ENCODE measurements at regions not wholly inside any gene's neighbourhood (a gene's known extent, or its start where the extent isn't known, plus 50 kb on each side); places are given as distances from the start of the nearest gene placed in this dataset.
"Not testable (repeated sequence)": the region's sequence is repeated elsewhere in the genome, so short reads cannot be mapped to it uniquely, and the experiment has no call there.

DNA sequence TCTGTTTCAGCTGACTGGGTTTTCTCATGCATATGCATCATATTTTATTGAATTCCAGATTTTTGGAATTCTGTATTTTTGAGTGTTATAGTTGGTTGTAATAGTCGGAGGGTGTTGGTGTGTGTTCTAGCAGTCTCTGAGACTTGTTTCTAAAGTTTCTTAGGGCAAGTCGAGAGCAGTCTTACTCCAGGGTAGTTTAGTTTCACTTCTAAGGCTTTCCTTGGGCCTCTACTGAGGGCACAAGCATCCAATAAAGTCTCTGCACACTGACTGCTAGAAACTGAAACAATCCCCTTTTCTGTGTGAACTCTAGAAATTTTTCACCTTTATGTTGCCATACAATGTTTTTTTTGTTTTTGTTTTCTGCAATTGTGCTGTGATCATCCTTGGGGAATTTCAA lies 663.7 kb upstream of the LRATD1 start:
- DNase-seq = no peak

DNA sequence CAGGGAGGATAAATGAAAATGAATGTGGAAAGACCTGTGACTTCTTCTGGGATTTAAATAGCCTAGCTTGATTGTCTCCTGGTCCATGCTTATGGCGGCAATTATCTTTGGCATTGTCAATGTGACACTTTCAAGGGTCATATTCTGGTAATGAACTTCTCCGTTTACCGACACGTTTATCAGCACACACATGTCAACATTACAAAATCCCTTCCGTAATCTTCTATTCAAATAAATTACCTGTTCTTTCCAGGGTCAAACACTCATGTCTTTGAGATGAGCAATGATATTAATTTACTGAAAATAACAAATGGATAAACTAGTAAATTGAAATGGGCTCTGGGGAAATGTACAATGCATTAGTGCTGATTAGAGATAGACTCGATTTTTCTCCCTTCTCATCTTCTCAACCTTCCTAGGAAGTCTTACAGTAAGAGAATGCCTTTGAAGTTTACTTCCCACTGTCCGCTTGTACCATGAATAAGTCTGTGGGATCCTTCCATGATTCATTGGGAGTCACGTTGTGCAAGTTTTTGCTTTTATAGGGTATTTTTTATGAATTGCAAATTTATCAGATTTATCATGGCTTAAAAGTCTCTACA lies 646.3 kb upstream of the LRATD1 start:
- no peak for DNase-seq

DNA sequence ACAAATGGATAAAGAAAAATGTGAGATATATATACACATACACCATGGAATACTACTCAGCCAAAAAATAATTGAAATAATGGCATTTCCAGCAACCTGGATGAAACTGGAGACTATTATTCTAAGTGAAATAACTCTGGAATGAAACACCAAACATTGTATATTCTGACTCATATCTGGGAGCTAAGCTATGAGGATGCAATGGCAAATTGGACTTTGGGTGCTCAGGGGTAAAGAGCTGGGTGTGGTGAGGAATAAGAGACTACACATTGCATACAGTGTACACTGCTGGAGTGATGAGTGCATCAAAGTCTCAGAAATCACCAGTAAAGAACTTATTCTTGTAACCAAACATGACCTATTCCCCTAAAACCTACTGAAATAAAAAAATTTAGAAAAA lies 636.0 kb upstream of the LRATD1 start:
- no peak for DNase-seq

DNA sequence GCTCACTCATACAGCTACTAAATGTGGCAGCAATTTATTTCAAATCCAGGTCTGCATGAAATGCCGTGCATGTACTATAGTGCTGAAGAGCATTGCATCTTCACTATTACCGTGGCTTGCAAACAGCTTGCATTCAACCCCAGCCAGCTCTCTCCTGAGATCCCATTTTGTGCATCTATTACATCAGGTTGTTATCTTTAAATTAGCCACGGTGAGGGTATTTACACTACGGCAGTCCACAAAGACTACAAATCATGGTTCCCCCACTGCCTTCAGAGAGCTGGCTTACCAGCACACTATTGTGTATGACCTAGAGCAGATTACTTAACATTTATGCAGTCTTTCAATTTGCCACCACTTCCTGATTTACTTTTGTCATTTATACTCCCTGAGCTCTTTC lies 621.3 kb upstream of the LRATD1 start:
- DNase-seq = no peak

DNA sequence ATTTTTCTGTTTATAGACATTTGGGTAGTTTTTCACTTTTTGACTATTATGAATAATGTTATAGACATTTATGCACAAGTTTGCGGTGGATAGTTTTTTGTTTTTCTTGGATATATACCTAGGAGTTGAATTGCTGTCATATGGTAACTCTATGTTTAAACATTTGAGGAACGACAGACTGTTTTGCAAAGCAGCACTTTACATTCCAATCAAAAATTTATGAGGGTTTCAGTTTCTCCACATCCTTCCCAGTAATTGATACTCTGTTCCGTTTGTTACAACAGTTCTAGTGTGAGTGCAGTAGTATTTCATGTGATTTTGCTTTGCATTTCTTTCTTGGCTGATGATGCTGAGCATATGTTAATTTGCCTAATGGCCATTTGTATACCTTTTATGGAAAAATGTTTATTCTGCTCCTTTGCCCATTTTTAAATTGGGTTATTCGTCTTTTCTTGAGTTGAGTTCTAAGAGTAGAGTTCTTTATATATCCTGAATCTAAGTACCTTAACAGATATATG lies 617.3 kb upstream of the LRATD1 start:
- no peak for DNase-seq

DNA sequence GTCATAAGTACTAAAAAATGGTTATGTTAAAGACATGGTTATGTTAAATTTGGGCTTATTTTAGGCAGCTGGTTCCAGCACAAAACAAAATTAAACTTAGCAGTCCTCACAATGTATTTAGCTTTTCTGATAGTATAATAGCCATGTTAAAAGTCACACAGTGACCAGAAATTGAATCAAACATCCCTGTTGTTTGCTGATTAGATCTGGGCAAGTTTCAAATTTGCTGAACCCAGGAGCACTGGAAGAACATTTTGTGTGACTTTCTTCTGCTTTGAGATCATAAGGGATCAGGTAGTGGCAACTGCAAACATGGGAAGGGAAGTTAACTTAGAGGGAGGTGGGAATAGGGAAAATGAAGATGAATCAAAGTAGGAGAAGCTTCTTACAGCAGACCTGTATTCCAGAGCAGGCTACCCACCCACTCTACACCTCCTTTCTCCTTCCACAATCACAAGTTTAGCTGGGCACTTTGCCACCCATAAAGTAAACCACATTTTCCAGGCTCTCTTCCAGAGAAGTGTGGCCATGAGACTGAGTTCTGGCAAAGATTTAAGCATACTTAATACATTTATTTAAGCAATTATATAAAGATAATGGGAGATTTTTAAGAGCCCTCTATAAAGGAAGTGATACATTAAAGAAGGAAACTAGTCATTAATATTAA lies 616.1 kb upstream of the LRATD1 start:
- DNase-seq = no peak

DNA sequence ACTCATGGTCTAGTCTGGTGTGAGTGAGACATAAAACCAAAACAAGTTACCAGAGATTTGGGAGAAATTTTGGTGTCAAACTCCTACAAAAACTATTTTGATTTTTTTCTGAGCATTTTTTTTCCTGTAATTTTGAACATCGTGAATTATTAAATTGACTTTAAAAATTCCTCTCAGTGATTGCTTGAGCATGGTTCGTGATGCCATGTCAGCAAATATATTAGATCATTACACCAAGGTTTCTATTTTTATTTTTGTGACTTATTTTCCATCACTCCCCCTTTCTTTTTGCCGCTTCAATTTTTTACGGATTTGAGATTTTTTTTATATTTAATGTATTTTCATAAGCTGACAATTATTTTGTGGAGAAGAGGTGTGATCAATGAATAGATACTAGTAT lies 613.9 kb upstream of the LRATD1 start:
- DNase-seq = no peak

DNA sequence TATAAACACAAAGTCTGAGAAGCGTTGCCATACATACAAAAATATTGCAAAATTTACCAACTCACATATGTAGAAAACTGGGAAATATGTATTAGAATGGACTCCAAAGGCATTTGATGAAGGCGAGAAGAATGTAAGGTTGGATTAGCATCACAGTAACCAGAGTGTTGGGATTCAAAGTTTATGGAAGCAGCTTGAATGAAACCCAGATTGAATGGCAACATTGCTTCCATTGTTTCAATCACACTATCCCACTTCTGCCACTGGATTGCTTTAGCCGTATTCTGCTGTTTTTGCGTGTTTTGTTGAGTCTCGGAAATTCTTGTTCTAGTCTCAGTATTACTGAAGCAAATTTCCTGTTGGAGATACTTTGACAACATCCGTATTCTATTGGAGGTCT lies 609.0 kb upstream of the LRATD1 start:
- no peak for DNase-seq

DNA sequence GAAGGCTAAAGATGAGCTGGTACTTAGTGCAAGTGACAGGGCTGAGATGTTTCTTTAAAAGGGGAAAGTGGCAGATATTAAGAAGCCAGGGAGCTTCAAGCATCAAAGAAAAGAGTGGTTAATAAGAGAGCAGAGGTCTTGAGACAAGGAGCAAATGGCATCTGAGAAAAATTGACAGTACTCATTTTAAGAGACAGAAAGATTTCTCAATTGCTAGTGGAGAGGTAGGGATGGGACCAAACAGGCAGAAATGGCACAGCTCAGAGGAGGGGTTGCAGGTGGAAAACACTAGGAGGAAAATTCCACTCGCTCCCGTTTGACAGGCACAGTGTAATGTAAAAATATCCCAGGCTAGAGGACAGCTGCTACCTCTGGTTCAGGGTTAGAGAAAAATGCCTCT lies 593.4 kb upstream of the LRATD1 start:
- no peak for DNase-seq

DNA sequence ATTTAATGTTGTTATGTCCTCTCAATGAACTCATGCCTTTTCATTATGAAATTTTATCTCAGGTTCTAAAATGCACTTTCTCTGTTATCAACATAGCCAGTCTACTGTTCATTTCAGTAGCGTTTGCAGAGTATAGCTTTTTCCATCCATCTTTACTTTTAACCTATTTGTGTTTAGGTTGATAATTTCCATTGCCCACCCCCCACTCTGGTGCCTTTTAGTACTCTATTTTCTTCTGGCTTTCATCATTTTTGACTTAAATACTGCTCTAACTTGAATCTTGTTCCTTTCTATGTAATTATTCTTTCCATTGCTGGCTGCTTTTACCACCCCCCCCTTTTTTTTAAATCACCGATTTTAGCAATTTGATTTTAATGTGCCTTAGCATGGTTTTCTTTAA lies 585.0 kb upstream of the LRATD1 start:
- no peak for DNase-seq

DNA sequence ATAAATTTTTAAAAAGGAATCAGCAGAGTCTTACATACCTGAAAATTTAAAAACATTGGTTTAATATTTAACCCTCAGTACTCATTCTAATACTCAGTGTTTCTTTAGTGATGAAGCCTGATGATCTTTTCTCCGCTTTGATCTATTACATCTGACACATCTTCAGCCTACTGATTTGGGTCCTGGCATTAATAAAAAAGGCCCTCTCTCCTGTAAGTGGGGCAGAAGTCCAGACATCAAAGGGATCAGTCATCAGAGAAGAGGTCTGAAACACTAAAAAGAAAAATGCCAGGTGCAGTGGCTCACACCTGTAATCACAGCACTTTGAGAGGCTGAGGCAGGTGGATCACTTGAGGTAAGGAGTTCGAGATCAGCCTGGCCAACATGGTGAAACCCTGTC lies 581.1 kb upstream of the LRATD1 start:
- no peak for DNase-seq

DNA sequence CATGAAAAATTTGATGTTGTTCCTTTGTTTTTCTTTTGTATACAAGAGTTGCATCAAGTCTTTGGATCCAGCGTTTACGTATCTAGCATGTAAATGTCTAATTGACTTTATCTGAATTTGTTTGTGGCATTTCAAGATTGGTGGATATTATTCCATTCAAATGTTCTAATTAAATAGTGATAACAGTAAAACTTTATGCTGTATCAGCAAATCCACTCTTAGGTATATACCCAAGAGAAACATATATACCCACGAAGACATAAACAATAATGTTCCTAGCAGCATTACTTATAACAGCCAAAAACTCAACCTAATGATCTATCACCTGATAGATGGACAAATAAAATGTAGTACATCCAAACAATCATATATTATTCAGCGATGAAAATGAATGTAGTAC lies 579.4 kb upstream of the LRATD1 start:
- DNase-seq = no peak

DNA sequence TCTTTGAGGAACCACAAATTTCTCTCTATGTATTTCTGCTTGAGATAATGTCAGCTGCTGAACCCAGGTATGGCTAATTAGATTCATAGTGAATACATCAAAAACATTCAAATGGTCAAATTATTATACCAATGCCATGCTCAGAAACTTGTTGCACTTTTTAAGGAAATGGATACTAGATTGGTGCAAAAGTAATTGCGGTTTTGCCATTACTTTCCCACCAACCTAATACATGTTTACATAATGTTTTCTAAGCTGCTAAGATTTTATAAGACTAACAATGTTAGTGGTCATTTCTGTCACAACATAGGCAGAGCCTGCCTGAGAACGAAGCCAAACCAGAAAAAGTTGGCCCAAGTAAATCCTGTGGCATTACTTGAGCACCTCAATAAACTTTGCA lies 568.2 kb upstream of the LRATD1 start:
- DNase-seq = no peak

DNA sequence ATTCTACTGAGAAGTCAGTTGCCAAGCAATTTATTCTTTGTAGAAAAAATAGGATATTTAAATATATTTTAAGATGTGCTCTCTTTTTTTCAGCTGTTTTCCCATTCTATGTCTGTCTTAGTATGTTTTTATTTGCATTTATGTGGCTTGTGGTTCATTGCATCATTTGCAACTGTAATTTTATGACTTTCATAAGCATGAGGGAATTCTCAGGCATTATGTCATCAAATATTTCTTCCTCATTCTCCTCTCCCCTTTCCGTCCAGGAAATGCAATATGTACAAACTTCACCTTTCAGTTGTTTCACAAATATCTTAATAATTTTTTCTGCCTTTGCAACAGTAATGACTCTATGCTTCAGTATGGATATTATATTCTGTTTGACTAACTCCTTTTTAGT lies 560.2 kb upstream of the LRATD1 start:
- no peak for DNase-seq

DNA sequence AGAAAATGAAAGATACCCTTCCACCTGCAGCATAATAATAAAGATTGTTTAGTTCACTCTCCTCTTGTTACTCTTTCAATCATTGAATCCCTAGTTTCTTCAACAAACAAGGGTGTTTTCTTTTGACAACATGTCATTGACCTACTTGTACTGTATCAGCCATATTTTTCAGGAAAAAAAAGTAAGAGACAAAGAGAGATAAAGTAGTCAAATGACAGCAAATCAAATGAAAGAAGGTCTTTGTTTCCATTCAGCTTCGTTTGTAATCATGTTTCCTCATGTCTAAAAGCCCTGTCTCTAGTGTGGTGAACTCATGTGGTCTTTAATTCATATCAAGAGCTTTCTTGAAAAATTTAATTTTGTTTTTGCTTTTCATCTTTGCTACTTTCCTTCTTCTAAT lies 557.8 kb upstream of the LRATD1 start:
- DNase-seq = no peak

DNA sequence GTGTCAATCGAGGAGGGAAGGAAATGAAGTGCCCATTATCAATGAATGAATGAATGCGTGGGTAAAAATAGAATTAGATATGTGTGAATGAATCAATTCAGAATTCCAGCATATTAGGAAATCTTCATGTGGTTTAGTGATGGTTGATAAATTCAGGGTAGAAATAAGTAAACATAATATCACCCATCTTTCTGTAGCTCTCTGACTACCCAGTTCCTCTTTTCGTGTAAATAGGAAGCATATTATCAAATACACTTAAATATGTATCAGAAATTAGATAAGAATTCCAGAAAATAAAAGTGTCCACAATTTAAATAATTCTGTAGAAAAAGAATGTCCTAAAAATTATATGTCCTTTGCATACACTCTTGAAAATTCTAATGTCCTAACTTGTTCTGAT lies 552.9 kb upstream of the LRATD1 start:
- DNase-seq = no peak

DNA sequence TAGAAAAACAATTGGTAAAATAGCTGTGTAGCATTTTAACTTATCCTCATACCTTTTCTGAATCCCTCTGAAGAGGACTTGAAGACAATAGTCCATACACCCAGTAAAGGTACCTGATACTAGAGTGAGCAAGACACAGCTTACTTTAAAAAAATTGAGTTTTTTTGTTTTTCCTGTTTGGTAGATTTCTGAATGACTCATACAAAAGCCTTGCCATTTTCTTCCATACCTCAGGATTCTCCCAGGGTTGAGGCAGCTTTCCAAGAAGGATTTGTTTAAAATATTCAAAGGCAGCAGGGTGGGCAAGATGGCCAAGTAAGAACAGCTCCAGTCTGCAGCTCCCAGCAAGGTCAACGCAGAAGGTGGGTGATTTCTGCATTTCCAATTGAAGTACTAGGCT lies 551.0 kb upstream of the LRATD1 start:
- DNase-seq = no peak

DNA sequence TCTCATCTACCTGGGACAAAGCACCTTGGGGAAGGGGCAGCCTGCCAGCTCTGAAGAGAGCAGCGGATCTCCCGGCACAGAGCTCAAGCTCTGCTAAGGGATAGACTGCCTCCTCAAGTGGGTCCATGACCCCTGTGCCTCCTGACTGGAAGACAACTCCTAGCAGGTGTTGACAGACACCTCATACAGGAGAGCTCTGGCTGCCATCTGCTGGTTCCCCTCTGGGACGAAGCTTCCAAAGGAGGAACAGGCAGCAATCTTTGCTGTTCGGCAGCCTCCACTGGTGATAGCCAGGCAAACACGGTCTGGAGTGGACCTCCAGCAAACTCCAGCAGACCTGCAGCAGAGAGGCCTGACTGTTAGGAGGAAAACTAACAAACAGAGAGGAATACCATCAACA lies 549.9 kb upstream of the LRATD1 start:
- no peak for DNase-seq

DNA sequence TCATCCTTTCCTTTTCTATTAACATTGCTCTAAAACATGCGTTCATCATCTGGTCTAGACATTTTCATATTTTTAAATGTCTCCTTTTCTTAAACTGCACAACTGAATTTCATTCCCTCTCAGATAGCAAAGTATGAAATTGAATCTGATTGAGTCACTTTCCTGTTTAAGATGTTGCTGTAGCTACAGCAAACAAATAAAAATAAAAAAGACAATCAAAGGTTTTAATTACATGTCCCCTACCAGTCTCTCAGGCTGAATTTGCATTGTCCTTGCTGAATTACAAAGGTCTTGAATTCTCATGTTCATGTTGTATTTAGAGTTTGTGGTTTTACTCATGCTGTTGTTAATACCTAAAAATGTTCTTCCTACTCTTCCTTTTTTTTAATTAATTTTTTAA lies 537.9 kb upstream of the LRATD1 start:
- no peak for DNase-seq

DNA sequence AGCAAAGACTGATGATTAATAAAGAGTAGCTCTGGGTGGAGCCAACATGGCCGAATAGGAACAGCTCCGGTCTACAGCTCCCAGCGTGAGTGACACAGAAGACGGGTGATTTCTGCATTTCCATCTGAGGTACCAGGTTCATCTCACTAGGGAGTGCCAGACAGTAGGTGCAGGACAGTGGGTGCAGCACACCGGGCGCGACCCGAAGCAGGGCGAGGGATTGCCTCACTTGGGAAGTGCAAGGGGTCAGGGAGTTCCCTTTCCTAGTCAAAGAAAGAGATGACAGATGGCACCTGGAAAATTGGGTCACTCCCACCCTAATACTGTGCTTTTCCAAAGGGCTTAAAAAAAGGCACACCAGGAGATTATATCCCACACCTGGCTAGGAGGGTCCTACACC lies 533.4 kb upstream of the LRATD1 start:
- DNase-seq = not testable (repeated sequence)

DNA sequence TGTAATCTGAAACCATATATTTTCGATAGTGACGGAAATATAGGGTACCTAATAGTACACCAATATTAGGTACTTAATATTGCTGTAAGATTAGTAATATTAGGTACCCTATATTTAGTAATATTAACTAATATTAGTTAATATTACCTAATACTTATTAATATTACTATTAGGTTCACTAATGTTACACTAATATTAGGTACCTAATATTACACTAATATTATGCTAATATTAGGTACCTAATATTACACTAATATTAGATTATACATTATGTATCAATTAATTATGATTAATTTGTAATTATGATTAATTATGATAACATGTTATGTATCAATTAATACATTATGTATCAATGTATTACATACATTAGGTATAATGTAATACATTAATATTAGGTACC lies 518.2 kb upstream of the LRATD1 start:
- no peak for DNase-seq

DNA sequence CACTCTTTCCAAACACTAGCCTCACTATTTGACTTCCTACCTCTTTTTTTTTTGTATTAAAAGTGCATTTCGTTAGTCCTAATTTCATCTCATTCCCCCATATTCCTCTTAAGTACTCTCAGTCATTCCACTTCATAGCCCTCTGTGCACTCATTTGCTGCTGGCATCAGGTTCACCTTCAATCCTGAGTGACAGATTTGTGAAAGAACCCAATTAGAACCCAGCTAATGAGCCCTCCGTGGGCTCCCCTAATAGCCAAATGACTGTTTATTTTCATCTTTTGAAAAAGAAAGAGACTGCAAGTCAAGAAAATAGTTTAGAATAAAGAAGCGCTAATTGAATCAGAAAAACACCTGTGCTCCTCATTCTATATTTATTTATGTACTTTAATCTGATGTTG lies 512.1 kb upstream of the LRATD1 start:
- DNase-seq = no peak

DNA sequence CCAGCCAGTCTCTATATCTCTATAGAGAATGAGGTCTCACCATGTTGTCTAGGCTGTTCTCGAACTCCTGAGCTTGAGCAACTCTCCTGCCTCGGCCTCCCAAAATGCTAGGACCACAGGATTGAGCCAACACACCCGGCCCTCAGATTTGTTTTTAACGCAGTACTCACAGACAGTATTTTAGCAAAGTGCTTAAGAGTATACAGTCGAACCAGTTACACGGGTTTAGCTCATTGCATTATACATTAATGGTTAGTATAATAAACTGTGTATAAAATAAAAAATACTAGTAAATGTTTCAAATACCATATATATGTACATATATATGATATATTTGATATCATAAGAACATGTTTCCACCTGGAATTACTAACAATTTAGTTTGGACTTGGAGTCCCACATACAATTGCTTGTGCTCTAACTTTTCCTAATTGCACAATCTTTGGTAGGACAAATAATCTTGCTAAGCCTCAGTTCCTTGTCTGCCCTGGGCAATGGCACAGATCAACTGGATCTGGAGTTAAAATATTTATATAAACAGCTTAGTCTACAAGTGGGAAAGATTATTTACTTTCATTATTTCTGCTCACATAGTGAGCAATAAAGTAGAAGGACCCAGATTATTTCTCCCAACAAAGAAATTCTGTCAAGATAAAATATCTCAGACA lies 508.9 kb upstream of the LRATD1 start:
- DNase-seq = no peak

DNA sequence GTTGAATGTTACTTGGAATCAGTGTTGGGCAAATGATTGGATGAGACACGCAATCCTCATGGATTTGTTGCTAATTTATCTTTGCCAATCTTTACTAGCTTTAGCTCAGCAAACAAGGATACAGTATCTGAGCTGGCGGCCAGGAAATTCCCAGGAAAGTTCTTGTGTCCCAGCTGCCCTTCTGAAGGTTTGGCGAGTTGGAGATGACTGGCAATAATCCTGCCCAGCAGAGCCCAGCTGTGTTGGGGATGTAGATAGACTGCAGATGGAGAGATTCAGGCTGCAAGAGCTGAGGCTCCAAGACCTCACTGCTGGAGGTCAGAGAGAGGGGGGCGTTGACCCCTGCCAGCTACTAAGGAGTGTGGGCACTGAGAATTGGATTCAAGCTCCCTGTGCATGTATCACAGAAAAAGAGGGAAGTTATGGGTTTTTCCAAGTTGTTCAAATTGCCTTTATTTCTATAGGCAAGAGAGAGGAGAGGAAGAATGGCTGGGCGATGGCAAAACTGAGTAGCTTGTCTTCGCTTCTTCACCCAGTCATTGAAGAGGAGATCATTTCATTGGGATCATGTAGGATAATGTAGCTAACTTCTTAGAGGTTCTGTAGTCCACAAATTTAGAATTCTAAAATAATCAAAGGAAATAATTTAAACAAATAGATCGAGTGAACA lies 506.8 kb upstream of the LRATD1 start:
- no peak for DNase-seq
